Stimulated activated CD8-positive, alpha-beta memory T cell treated with anti-CD3 and anti-CD28 coated beads, Interleukin-4, amount 100 ng/mL, for 48 hours (primary cell): ENCODE measurements at regions not wholly inside any gene's neighbourhood (a gene's known extent, or its start where the extent isn't known, plus 50 kb on each side); places are given as distances from the start of the nearest gene placed in this dataset.

Experiments
- DNase-seq: peaks from one replicate; pipeline ENCODE4 v3.0.0-alpha.2; 2020

- no peak for DNase-seq
These were observed 464.6 kb downstream of the FGF9 start for GRCh38 chr13:22135446-22135845.

- no peak for DNase-seq
These were observed 466.6 kb downstream of the FGF9 start for GRCh38 chr13:22137361-22138050.

GRCh38 chr13:22138947-22139346 lies 468.1 kb downstream of the FGF9 start:
- no peak for DNase-seq

- DNase-seq = no peak
These were observed 470.8 kb downstream of the FGF9 start for GRCh38 chr13:22141716-22142115.

- DNase-seq = no peak
These were observed 472.8 kb downstream of the FGF9 start for GRCh38 chr13:22143671-22144070.

GRCh38 chr13:22144806-22145205 lies 473.9 kb downstream of the FGF9 start:
- DNase-seq = no peak

GRCh38 chr13:22148187-22148586 lies 477.3 kb downstream of the FGF9 start:
- no peak for DNase-seq

- no peak for DNase-seq
These were observed 481.9 kb downstream of the FGF9 start for GRCh38 chr13:22152751-22153150.

GRCh38 chr13:22154041-22154440 lies 483.2 kb downstream of the FGF9 start:
- DNase-seq = no peak

- DNase-seq = no peak
These were observed 491.0 kb downstream of the FGF9 start for GRCh38 chr13:22161871-22162270.

- no peak for DNase-seq
These were observed 492.0 kb downstream of the FGF9 start for GRCh38 chr13:22162889-22163288.

- no peak for DNase-seq
These were observed 497.7 kb downstream of the FGF9 start for GRCh38 chr13:22168437-22169190.

- no peak for DNase-seq
These were observed 498.6 kb downstream of the FGF9 start for GRCh38 chr13:22169473-22169872.

GRCh38 chr13:22173610-22174009 lies 502.7 kb downstream of the FGF9 start:
- DNase-seq = no peak

GRCh38 chr13:22175241-22175640 lies 504.4 kb downstream of the FGF9 start:
- no peak for DNase-seq

- no peak for DNase-seq
These were observed 504.9 kb downstream of the FGF9 start for GRCh38 chr13:22175815-22176214.

- no peak for DNase-seq
These were observed 506.2 kb downstream of the FGF9 start for GRCh38 chr13:22176968-22177520.

GRCh38 chr13:22178878-22179277 lies 508.0 kb downstream of the FGF9 start:
- no peak for DNase-seq

- no peak for DNase-seq
These were observed 516.5 kb downstream of the FGF9 start for GRCh38 chr13:22187329-22187728.

GRCh38 chr13:22189176-22190048 lies 518.5 kb downstream of the FGF9 start:
- no peak for DNase-seq

- no peak for DNase-seq
These were observed 522.2 kb downstream of the FGF9 start for GRCh38 chr13:22193070-22193469.

- no peak for DNase-seq
These were observed 523.4 kb downstream of the FGF9 start for GRCh38 chr13:22194106-22194805.

GRCh38 chr13:22195726-22196125 lies 524.9 kb downstream of the FGF9 start:
- no peak for DNase-seq
